Liver (tissue), 8 donors: ENCODE measurements at regions not wholly inside any gene's neighbourhood (a gene's known extent, or its start where the extent isn't known, plus 50 kb on each side); places are given as distances from the start of the nearest gene placed in this dataset.

Source experiments
- DNase-seq: peaks from one replicate; pipeline ENCODE4 v3.0.0-alpha.2; 2017; ENCODE audit warnings: low spot score
- H3K27ac ChIP-seq, 2 donors: one replicate each; pipeline ENCODE4 v1.7.0; 2013; ENCODE audit warnings: inconsistent platforms in 2 of 2, low read length in 2 of 2, control low read depth in 1 of 2, low read depth in 1 of 2, mild to moderate bottlenecking in 1 of 2
- H3K27me3 ChIP-seq, 4 donors: one replicate each; pipeline versions ENCODE4 v1.6.1 to v1.7.0; 2013; ENCODE audit warnings: low read length in 3 of 4, inconsistent platforms in 1 of 4, mild to moderate bottlenecking in 1 of 4, moderate library complexity in 1 of 4; ENCODE audit not compliant: control insufficient read depth in 4 of 4, insufficient read depth in 4 of 4
- H3K36me3 ChIP-seq, 4 donors: one replicate each; pipeline versions ENCODE4 v1.6.1 to v1.7.0; 2013; ENCODE audit warnings: low read length in 3 of 4, mild to moderate bottlenecking in 3 of 4, low read depth in 1 of 4, moderate library complexity in 1 of 4; ENCODE audit not compliant: control insufficient read depth in 4 of 4, insufficient read depth in 3 of 4
- H3K4me1 ChIP-seq, 4 donors: one replicate each; pipeline versions ENCODE4 v1.6.1 to v1.7.0; 2013; ENCODE audit warnings: low read length in 3 of 4, mild to moderate bottlenecking in 3 of 4, moderate library complexity in 1 of 4; ENCODE audit not compliant: control insufficient read depth in 4 of 4, insufficient read depth in 4 of 4
- H3K4me3 ChIP-seq, 3 donors: one replicate each; pipeline versions ENCODE4 v1.6.1 to v1.7.0; 2013; ENCODE audit warnings: low read length in 3 of 3, control low read depth in 1 of 3, low read depth in 1 of 3, mild to moderate bottlenecking in 1 of 3
- H3K9ac ChIP-seq, 2 donors: one replicate each; pipeline ENCODE4 v1.7.0; 2013; ENCODE audit warnings: low read length in 2 of 2, mild to moderate bottlenecking in 2 of 2, moderate library complexity in 2 of 2, control low read depth in 1 of 2, low read depth in 1 of 2
- H3K9me3 ChIP-seq, 4 donors: one replicate each; pipeline versions ENCODE4 v1.6.1 to v1.7.0; 2013; ENCODE audit warnings: low read length in 3 of 4; ENCODE audit not compliant: control insufficient read depth in 4 of 4
- ATF3 ChIP-seq: IDR thresholded peaks from 2 replicates; pipeline ENCODE4 v1.6.1; 2016; ENCODE audit warnings: antibody characterized with exemption
- CTCF ChIP-seq: fragments of 150-350 bp; IDR thresholded peaks from 2 replicates; pipeline ENCODE4 v1.5.1; 2017; ENCODE audit warnings: improper control_type of control experiment, low read depth, low read length; ENCODE audit not compliant: missing input control
- EGR1 ChIP-seq, 2 donors: IDR thresholded peaks; 2 replicates each; pipeline ENCODE4 v1.6.1; 2016 to 2018; ENCODE audit warnings: antibody characterized with exemption in 2 of 2, low read depth in 2 of 2
- FOXA1 ChIP-seq: IDR thresholded peaks from 2 replicates; pipeline ENCODE4 v1.6.1; 2016; ENCODE audit warnings: antibody characterized with exemption
- FOXA2 ChIP-seq: IDR thresholded peaks from 2 replicates; pipeline ENCODE4 v1.6.1; 2016; ENCODE audit warnings: antibody characterized with exemption
- GABPA ChIP-seq, 2 donors: IDR thresholded peaks in 1 of 2; conservative IDR thresholded peaks in 1 of 2; 2 replicates each; pipeline ENCODE4 v1.6.1; 2016; ENCODE audit warnings: antibody characterized with exemption in 2 of 2, mild to moderate bottlenecking in 1 of 2, moderate library complexity in 1 of 2
- HNF4A ChIP-seq, 2 donors: conservative IDR thresholded peaks; 2 replicates each; pipeline ENCODE4 v1.6.1; 2016; ENCODE audit warnings: antibody characterized with exemption in 2 of 2, mild to moderate bottlenecking in 2 of 2
- HNF4G ChIP-seq: IDR thresholded peaks from 2 replicates; pipeline ENCODE4 v1.6.1; 2016; ENCODE audit warnings: antibody characterized with exemption
- JUND ChIP-seq, 2 donors: IDR thresholded peaks; 2 replicates each; pipeline ENCODE4 v1.6.1; 2016; ENCODE audit warnings: antibody characterized with exemption in 2 of 2
- MAX ChIP-seq: IDR thresholded peaks from 2 replicates; pipeline ENCODE4 v1.6.1; 2016; ENCODE audit warnings: antibody characterized with exemption
- NR2F2 ChIP-seq: IDR thresholded peaks from 2 replicates; pipeline ENCODE4 v1.6.1; 2016; ENCODE audit warnings: antibody characterized with exemption
- RAD21 ChIP-seq, 2 donors: IDR thresholded peaks; 2 replicates each; pipeline ENCODE4 v1.6.1; 2016; ENCODE audit warnings: antibody characterized with exemption in 2 of 2, mild to moderate bottlenecking in 2 of 2
- REST ChIP-seq: IDR thresholded peaks from 2 replicates; pipeline ENCODE4 v1.6.1; 2016; ENCODE audit warnings: antibody characterized with exemption, mild to moderate bottlenecking
- RXRA ChIP-seq, 2 donors: IDR thresholded peaks; 2 replicates each; pipeline ENCODE4 v1.6.1; 2017 to 2018; ENCODE audit warnings: antibody characterized with exemption in 2 of 2, mild to moderate bottlenecking in 1 of 2
- SP1 ChIP-seq: IDR thresholded peaks from 2 replicates; pipeline ENCODE4 v1.6.1; 2018; ENCODE audit warnings: antibody characterized with exemption, mild to moderate bottlenecking
- TAF1 ChIP-seq: conservative IDR thresholded peaks from 2 replicates; pipeline ENCODE4 v1.6.1; 2016; ENCODE audit warnings: antibody characterized with exemption, mild to moderate bottlenecking
- YY1 ChIP-seq: IDR thresholded peaks from 2 replicates; pipeline ENCODE4 v1.6.1; 2016; ENCODE audit warnings: antibody characterized with exemption, mild to moderate bottlenecking
- ZBTB33 ChIP-seq: IDR thresholded peaks from 2 replicates; pipeline ENCODE4 v1.6.1; 2016; ENCODE audit warnings: antibody characterized with exemption
- WGBS: extraction: QIAGEN DNeasy Blood & Tissue Kit; methylation state at CpG from one replicate; pipeline ENCODE4 v1.1.7; 2013; 5-methylcytosine and 5-hydroxymethylcytosine counted together
- donor health status: healthy.
- donor health status: healthy.
- donor health status: healthy.
- donor health status: healthy.
- donor health status: healthy.

- no peak for DNase-seq
These were observed 125.0 kb downstream of the CBLN4 start for GRCh38 chr20:55880361-55880760.

More at GRCh38 chr20:55880361-55880760, 125.0 kb downstream of the CBLN4 start:
- WGBS, result 29% methylated on average over 4 of the region's 4 CpGs
- no peaks in the 10 kb centered on the region for H3K9me3 ChIP-seq
- no peak overlapping the region for H3K9ac ChIP-seq
- no peaks in the 10 kb centered on the region for H3K36me3 ChIP-seq
- H3K27ac ChIP-seq, result peak overlapping the region; percentile 48 to 81
- peaks cover 8 to 34% (median 26%) of the 10 kb centered on the region in 4 donors for H3K4me1 ChIP-seq
- no peak overlapping the region for H3K4me3 ChIP-seq
- no peaks in the 10 kb centered on the region for H3K27me3 ChIP-seq
- TF ChIP-seq ZBTB33, result peak; percentile 14
- peak; percentile 37 for TF ChIP-seq MAX
- TF ChIP-seq JUND (IDR thresholded peaks at IDR 0.05), result peak in 1 of 2 donors; percentile 21
- TF ChIP-seq CTCF, result no peak
- peak; percentile 71 for TF ChIP-seq YY1
- TF ChIP-seq ATF3, result no peak
- TF ChIP-seq HNF4A (conservative IDR thresholded peaks at IDR 0.05), result peak; percentile 18 to 63
- TF ChIP-seq FOXA1, result no peak
- TF ChIP-seq TAF1, result no peak
- TF ChIP-seq SP1, result no peak
- TF ChIP-seq NR2F2, result no peak
- TF ChIP-seq FOXA2, result peak; percentile 51
- TF ChIP-seq HNF4G, result no peak
- peak; percentile 58 for TF ChIP-seq REST
- TF ChIP-seq GABPA (IDR thresholded peaks at IDR 0.05 in 1 of 2, conservative IDR thresholded peaks at IDR 0.05 in 1 of 2), result no peak
- peak in 1 of 2 donors; percentile 30 for TF ChIP-seq EGR1 (IDR thresholded peaks at IDR 0.05; ENCODE audit: low read depth in 2 of 2)
- TF ChIP-seq RXRA (IDR thresholded peaks at IDR 0.05), result peak in 1 of 2 donors; percentile 61
- TF ChIP-seq RAD21 (IDR thresholded peaks at IDR 0.05), result peak; percentile 37 to 60
